Ureter (tissue), 1 donor: ENCODE measurements at regions not wholly inside any gene's neighbourhood (a gene's known extent, or its start where the extent isn't known, plus 50 kb on each side); places are given as distances from the start of the nearest gene placed in this dataset.

Experiments used
- DNase-seq: peaks from one replicate; pipeline ENCODE4 v3.0.0-alpha.2; 2020; ENCODE audit warnings: low spot score
- donor health status: DM: yes; HTN: yes; CAD: no.

GRCh38 chr6:166693880-166694279 is 66.8 kb upstream of the RPS6KA2 start:
- no peak for DNase-seq

- DNase-seq, result no peak
Measured at GRCh38 chr6:166692723-166693302, 65.8 kb upstream of the RPS6KA2 start.

- DNase-seq, result no peak
Measured at GRCh38 chr6:166691746-166692145, 64.7 kb upstream of the RPS6KA2 start.

GRCh38 chr6:166691199-166691598 is 64.1 kb upstream of the RPS6KA2 start:
- DNase-seq, result no peak

GRCh38 chr6:166689687-166690086 is 62.6 kb upstream of the RPS6KA2 start:
- no peak for DNase-seq

- no peak for DNase-seq
Measured at GRCh38 chr6:166688901-166689300, 61.9 kb upstream of the RPS6KA2 start.

GRCh38 chr6:166687879-166688205 is 60.8 kb upstream of the RPS6KA2 start:
- no peak for DNase-seq

- DNase-seq, result no peak
Measured at GRCh38 chr6:166687070-166687878, 60.2 kb upstream of the RPS6KA2 start.

- DNase-seq, result no peak
Measured at GRCh38 chr6:166686317-166686716, 59.3 kb upstream of the RPS6KA2 start.

GRCh38 chr6:166684866-166685265 is 57.8 kb upstream of the RPS6KA2 start:
- no peak for DNase-seq

- DNase-seq, result no peak
Measured at GRCh38 chr6:166684170-166684569, 57.1 kb upstream of the RPS6KA2 start.

- no peak for DNase-seq
Measured at GRCh38 chr6:166683477-166683876, 56.4 kb upstream of the RPS6KA2 start.

GRCh38 chr6:166679566-166679965 is 52.5 kb upstream of the RPS6KA2 start:
- no peak for DNase-seq

- no peak for DNase-seq
Measured at GRCh38 chr6:166678426-166678825, 51.4 kb upstream of the RPS6KA2 start.

- no peak for DNase-seq
Measured at GRCh38 chr6:166677941-166678340, 50.9 kb upstream of the RPS6KA2 start.
